OCI-LY3 (cell line): ENCODE measurements at regions not wholly inside any gene's neighbourhood (a gene's known extent, or its start where the extent isn't known, plus 50 kb on each side); places are given as distances from the start of the nearest gene placed in this dataset.

ENCODE experiments used
- EZH2phosphoT487 ChIP-seq: fragments of 200-600 bp; shearing (Covaris generic); IDR thresholded peaks from 2 replicates; pipeline ENCODE4 v1.6.1; 2018; ENCODE audit warnings: antibody characterized with exemption, mixed run types, low read depth
- TF ChIP-seq, protein P1 (sequence below): fragments of 200-600, 300-600 bp; sonication (generic); IDR thresholded peaks from 2 replicates; pipeline ENCODE4 v1.5.1; 2014; ENCODE audit warnings: antibody characterized with exemption, low read length, low read depth

DNA sequence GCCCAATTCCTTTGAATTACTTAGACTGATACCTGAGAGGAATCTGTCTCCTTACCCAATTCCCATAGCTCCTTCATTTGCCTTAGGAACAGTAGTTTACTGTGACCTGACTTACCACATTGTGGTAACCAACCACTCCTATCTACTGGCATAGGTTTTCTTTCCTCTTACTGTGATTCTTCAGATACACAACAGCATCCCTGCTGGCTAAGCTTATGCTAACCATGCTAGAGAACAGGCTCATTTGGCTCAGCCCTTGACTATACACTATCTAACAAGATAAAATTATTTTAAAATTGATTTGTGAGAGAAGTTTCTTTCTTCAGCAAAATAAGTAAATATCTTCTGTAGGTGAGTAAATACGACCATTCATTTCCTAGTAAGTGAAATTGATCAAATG is 320.4 kb upstream of the DDHD1 start:
- TF ChIP-seq, protein P1, sequence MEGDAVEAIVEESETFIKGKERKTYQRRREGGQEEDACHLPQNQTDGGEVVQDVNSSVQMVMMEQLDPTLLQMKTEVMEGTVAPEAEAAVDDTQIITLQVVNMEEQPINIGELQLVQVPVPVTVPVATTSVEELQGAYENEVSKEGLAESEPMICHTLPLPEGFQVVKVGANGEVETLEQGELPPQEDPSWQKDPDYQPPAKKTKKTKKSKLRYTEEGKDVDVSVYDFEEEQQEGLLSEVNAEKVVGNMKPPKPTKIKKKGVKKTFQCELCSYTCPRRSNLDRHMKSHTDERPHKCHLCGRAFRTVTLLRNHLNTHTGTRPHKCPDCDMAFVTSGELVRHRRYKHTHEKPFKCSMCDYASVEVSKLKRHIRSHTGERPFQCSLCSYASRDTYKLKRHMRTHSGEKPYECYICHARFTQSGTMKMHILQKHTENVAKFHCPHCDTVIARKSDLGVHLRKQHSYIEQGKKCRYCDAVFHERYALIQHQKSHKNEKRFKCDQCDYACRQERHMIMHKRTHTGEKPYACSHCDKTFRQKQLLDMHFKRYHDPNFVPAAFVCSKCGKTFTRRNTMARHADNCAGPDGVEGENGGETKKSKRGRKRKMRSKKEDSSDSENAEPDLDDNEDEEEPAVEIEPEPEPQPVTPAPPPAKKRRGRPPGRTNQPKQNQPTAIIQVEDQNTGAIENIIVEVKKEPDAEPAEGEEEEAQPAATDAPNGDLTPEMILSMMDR, result no peak
- no peak for TF ChIP-seq EZH2phosphoT487
